Osteocyte (in vitro differentiated cells): ENCODE measurements at regions not wholly inside any gene's neighbourhood (a gene's known extent, or its start where the extent isn't known, plus 50 kb on each side); places are given as distances from the start of the nearest gene placed in this dataset.

Experiments used
- DNase-seq: peaks from one replicate; pipeline ENCODE4 v3.0.0; 2021; ENCODE audit warnings: mixed read lengths; ENCODE audit not compliant: unreplicated experiment; ENCODE audit errors: extremely low spot score
- H3K27ac Mint-ChIP-seq: one replicate; pipeline ENCODE4 v1.8.0; 2021; ENCODE audit warnings: mild to moderate bottlenecking, mixed read lengths; ENCODE audit not compliant: unreplicated experiment
- H3K27me3 Mint-ChIP-seq: one replicate; pipeline ENCODE4 v1.8.0; 2021; ENCODE audit warnings: mixed read lengths; ENCODE audit not compliant: unreplicated experiment
- H3K36me3 Mint-ChIP-seq: one replicate; pipeline ENCODE4 v1.8.0; 2021; ENCODE audit warnings: mixed read lengths; ENCODE audit not compliant: unreplicated experiment
- H3K4me1 Mint-ChIP-seq: one replicate; pipeline ENCODE4 v1.8.0; 2021; ENCODE audit warnings: mixed read lengths; ENCODE audit not compliant: unreplicated experiment
- H3K4me3 Mint-ChIP-seq: one replicate; pipeline ENCODE4 v1.8.0; 2021; ENCODE audit warnings: mild to moderate bottlenecking, moderate library complexity, mixed read lengths; ENCODE audit not compliant: unreplicated experiment
- H3K9me3 Mint-ChIP-seq: one replicate; pipeline ENCODE4 v1.8.0; 2021; ENCODE audit warnings: mixed read lengths; ENCODE audit not compliant: unreplicated experiment
- CTCF ChIP-seq: fragments of 200-600 bp; sonication (generic); IDR thresholded peaks from 2 replicates; pipeline ENCODE4 v1.5.0; 2021; ENCODE audit warnings: antibody characterized with exemption, mild to moderate bottlenecking, moderate library complexity

DNA sequence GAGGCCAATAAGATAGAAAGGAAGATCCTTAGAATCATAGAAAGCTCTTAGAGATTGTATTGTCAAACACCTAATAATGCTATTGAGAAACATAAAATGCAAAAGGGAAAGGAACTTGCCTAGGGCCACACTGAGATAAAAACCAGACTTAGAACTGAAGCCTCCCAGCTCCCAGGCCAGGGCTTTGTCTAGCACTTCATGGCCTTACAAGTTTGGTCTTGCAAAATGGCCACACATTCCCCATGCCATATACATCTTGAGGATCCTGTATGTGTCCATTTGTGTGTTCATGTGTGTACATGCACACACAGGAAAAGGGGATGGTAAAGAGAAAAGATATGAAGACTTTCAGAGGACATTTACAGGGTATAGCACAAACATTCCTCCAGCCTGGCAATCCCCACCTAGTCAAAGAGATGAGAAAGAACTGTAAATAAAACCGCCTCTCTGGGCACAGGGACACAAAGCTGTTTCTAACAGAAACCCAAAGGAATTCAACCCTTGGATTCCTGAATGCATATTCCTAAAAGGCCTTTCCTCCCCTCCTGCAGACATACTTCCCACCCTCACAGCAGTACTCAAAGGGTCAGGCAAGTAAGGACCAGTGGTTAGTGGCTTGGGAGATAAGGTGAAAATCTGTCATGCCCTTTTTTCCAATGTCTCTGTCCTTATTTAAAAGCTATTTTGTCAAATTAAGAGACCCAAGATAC, 99.7 kb upstream of the KLHL29 start:
- no peak for TF ChIP-seq CTCF
- Mint-ChIP-seq H3K4me3 (no peak overlapping the region), H3K9me3 (peaks cover 3% of the 10 kb centered on the region), H3K27ac (peak overlapping the region; percentile 90), H3K27me3 (no peaks in the 10 kb centered on the region), H3K4me1 (peaks cover 35% of the 10 kb centered on the region), H3K36me3 (no peaks in the 10 kb centered on the region)
- DNase-seq: no peak

DNA sequence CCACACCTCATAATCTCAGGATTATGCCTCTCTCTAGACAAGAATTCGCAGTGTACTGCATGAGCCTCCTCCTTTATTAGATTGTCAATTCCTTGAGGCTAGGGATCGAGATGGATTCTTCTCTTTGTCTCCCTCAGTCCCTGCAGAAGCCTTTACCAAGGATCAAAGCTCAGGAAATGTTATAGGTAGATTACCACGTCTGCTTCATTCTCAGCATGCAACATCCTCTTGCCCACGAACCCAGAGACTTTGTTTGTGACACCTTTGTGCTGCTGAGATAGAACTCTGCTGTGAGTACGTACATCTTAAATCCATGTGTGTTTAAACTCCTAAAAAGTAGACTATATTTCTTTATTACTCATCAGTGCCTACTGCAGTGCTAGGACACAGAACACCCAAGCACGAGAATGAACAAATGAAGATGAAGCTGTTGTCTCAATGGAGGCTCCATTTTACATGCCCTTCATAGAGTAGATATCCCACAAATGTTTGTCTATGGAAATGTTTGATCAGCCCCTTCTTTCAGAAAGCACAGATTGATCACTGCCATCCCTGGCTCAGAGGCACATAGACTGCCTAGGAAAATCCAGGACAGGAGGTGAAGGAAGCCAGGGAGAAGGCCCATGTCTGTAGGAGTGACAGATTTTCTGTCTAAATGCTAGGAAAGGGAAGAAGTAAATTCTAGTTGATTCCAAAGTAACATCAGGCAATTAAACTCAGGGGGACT, 98.8 kb upstream of the KLHL29 start:
- no peak overlapping the region for H3K4me3 Mint-ChIP-seq
- peaks cover 35% of the 10 kb centered on the region for H3K4me1 Mint-ChIP-seq
- peak overlapping the region; percentile 90 for H3K27ac Mint-ChIP-seq
- DNase-seq: no peak
- H3K27me3 Mint-ChIP-seq: no peaks in the 10 kb centered on the region
- no peak for TF ChIP-seq CTCF
- H3K36me3 Mint-ChIP-seq: no peaks in the 10 kb centered on the region
- peaks cover 3% of the 10 kb centered on the region for H3K9me3 Mint-ChIP-seq

DNA sequence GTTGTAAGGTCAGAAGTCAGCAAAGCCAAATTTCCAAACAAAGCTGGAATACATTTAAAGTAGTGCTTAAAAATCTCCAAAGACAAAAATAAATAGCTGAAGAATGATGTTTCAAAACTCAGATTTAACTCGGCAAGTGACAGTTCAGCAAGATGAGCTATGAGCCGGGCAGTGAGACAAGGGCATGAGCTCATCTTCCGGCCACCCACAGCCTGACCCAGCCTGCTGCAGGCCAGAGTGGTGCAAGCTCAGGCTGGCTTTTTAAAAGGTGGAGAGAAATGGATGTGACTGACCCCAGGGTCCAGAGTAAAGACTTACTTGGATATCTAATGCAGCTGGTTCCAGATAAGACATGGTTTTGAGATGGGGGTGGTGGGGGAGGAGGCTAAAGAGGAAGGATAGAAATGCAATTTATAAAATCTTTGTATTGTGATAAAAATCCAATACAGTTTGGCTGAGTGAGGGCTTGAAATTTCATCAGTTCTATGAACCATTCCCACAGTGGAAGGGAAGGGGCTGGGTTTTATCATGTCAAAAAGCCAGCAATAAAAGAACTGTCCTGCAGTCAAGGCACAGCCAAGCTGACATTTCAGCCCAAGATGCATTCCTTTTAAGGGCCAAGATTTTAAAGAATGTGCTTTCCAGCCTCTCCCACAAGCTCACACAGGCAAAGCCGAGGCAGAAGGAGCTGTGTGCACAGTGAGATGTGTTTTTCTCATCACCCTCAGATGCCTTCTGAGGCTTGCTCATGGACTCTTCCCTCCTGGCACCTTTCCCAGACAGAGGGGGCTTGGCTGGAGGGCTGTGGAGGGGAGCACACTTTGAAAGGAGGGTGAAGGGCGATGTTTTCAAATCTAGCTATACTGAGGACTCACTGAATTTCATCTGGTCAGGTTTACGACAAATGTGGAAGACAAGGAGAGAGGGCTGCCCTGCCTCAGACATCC, 97.9 kb upstream of the KLHL29 start:
- no peak for DNase-seq
- peaks cover 35% of the 10 kb centered on the region for H3K4me1 Mint-ChIP-seq
- no peaks in the 10 kb centered on the region for H3K36me3 Mint-ChIP-seq
- H3K27ac Mint-ChIP-seq: peak overlapping the region; percentile 90
- no peak overlapping the region for H3K4me3 Mint-ChIP-seq
- H3K27me3 Mint-ChIP-seq: no peaks in the 10 kb centered on the region
- TF ChIP-seq CTCF: no peak
- H3K9me3 Mint-ChIP-seq: peaks cover 3% of the 10 kb centered on the region

GRCh38 chr2:23289671-23290070, 95.3 kb upstream of the KLHL29 start:
- no peak overlapping the region for H3K4me3 Mint-ChIP-seq
- H3K4me1 Mint-ChIP-seq: peaks cover 47% of the 10 kb centered on the region
- H3K27ac Mint-ChIP-seq: no peak overlapping the region
- H3K36me3 Mint-ChIP-seq: no peaks in the 10 kb centered on the region
- DNase-seq: no peak
- no peak for TF ChIP-seq CTCF
- no peaks in the 10 kb centered on the region for H3K27me3 Mint-ChIP-seq
- no peaks in the 10 kb centered on the region for H3K9me3 Mint-ChIP-seq
